NOMO-1 treated with dmso at 0.1 percent for 144 hours (cell line): ENCODE measurements at regions not wholly inside any gene's neighbourhood (a gene's known extent, or its start where the extent isn't known, plus 50 kb on each side); places are given as distances from the start of the nearest gene placed in this dataset.
"Not testable (repeated sequence)": the region's sequence is repeated elsewhere in the genome, so short reads cannot be mapped to it uniquely, and the experiment has no call there.

Experiments
- DNase-seq: peaks from one replicate; lab custom pipeline; 2025; ENCODE audit not compliant: unreplicated experiment; lab: John Stamatoyannopoulos, UW

GRCh38 chr3:67979342-67979741, 324.9 kb upstream of the SUCLG2 start:
- DNase-seq: no peak

- DNase-seq: no peak
Measured at GRCh38 chr3:67977762-67978161, 323.4 kb upstream of the SUCLG2 start.

- no peak for DNase-seq
Measured at GRCh38 chr3:67976663-67977062, 322.3 kb upstream of the SUCLG2 start.

- DNase-seq: no peak
Measured at GRCh38 chr3:67964596-67964995, 310.2 kb upstream of the SUCLG2 start.

- DNase-seq: no peak
Measured at GRCh38 chr3:67957268-67957667, 302.9 kb upstream of the SUCLG2 start.

GRCh38 chr3:67947808-67948508, 293.5 kb upstream of the SUCLG2 start:
- no peak for DNase-seq

- no peak for DNase-seq
Measured at GRCh38 chr3:67946436-67946835, 292.0 kb upstream of the SUCLG2 start.

- DNase-seq: no peak
Measured at GRCh38 chr3:67943546-67943945, 289.1 kb upstream of the SUCLG2 start.

- no peak for DNase-seq
Measured at GRCh38 chr3:67941433-67942030, 287.1 kb upstream of the SUCLG2 start.

- DNase-seq: no peak
Measured at GRCh38 chr3:67940210-67940952, 286.0 kb upstream of the SUCLG2 start.

- DNase-seq: no peak
Measured at GRCh38 chr3:67937498-67938118, 283.2 kb upstream of the SUCLG2 start.

- not testable (repeated sequence) for DNase-seq
Measured at GRCh38 chr3:67930394-67930793, 276.0 kb upstream of the SUCLG2 start.

- DNase-seq: no peak
Measured at GRCh38 chr3:67923796-67924195, 269.4 kb upstream of the SUCLG2 start.

GRCh38 chr3:67920969-67921368, 266.6 kb upstream of the SUCLG2 start:
- DNase-seq: no peak

GRCh38 chr3:67920311-67920710, 265.9 kb upstream of the SUCLG2 start:
- DNase-seq: no peak

- no peak for DNase-seq
Measured at GRCh38 chr3:67916353-67916752, 261.9 kb upstream of the SUCLG2 start.

- DNase-seq: no peak
Measured at GRCh38 chr3:67907735-67908134, 253.3 kb upstream of the SUCLG2 start.

- no peak for DNase-seq
Measured at GRCh38 chr3:67906261-67906660, 251.8 kb upstream of the SUCLG2 start.

- no peak for DNase-seq
Measured at GRCh38 chr3:67901681-67902080, 247.3 kb upstream of the SUCLG2 start.

GRCh38 chr3:67898916-67899315, 244.5 kb upstream of the SUCLG2 start:
- no peak for DNase-seq
